PC-9 (cell line): ENCODE measurements at regions not wholly inside any gene's neighbourhood (a gene's known extent, or its start where the extent isn't known, plus 50 kb on each side); places are given as distances from the start of the nearest gene placed in this dataset.

Experiments used
- BruUV-seq: library from RNA; stranded (reverse); fragments of 400-500 nt; replicated peaks from 2 replicates; lab custom pipeline; 2021; lab: Mats Ljungman, UMichigan
- CTCF ChIA-PET: fragments of 300-600 bp; sonication (Branson Sonifier 250); formaldehyde crosslinking; loops from one replicate; lab custom pipeline; 2022; ENCODE audit warnings: antibody characterized with exemption; lab: Charles Lee
- POLR2A ChIA-PET: fragments of 300-600 bp; sonication (Branson Sonifier 250); formaldehyde crosslinking; loops from one replicate; lab custom pipeline; 2022; ENCODE audit warnings: antibody characterized with exemption; ENCODE audit not compliant: unreplicated experiment; lab: Charles Lee
- DNase-seq, 2 experiments: peaks; one replicate each; pipeline versions ENCODE4 v3.0.0 to v3.0.0-alpha.2; 2015 to 2022; ENCODE audit warnings: mixed read lengths in 1 of 2
- H2AFZ ChIP-seq: fragments of 200-600 bp; sonication (generic); 2 replicates; pipeline ENCODE4 v1.8.1; 2017; ENCODE audit warnings: antibody characterized with exemption
- H3F3A ChIP-seq: fragments of 200-600 bp; sonication (generic); 2 replicates; pipeline ENCODE4 v1.8.1; 2017; ENCODE audit warnings: antibody characterized with exemption, mild to moderate bottlenecking, low read depth; ENCODE audit not compliant: insufficient read depth
- H3K27ac ChIP-seq: fragments of 200-600 bp; sonication (generic); 2 replicates; pipeline ENCODE4 v1.6.1; 2016; ENCODE audit warnings: mixed run types
- H3K27me3 ChIP-seq: fragments of 200-600 bp; sonication (generic); 2 replicates; pipeline ENCODE4 v1.6.1; 2016; ENCODE audit warnings: low read depth, mixed run types; ENCODE audit not compliant: insufficient read depth
- H3K36me3 ChIP-seq: fragments of 200-600 bp; sonication (generic); 2 replicates; pipeline ENCODE4 v1.6.1; 2016; ENCODE audit warnings: low read depth, mixed run types
- H3K4me1 ChIP-seq: fragments of 200-600 bp; sonication (generic); replicated peaks from 2 replicates; pipeline ENCODE4 v1.6.1; 2016; ENCODE audit warnings: mixed run types; ENCODE audit not compliant: insufficient read depth
- H3K4me2 ChIP-seq: fragments of 200-600 bp; sonication (generic); 2 replicates; pipeline ENCODE4 v1.6.1; 2017; ENCODE audit warnings: mixed run types
- H3K4me3 ChIP-seq: fragments of 200-600 bp; sonication (generic); 2 replicates; pipeline ENCODE4 v1.6.1; 2016; ENCODE audit warnings: mixed run types
- H3K79me2 ChIP-seq: fragments of 200-600 bp; sonication (generic); 2 replicates; pipeline ENCODE4 v1.6.1; 2017; ENCODE audit warnings: low read depth, mixed run types
- H3K9me2 ChIP-seq: fragments of 200-600 bp; sonication (generic); 2 replicates; pipeline ENCODE4 v1.8.1; 2017; ENCODE audit warnings: mild to moderate bottlenecking; ENCODE audit not compliant: insufficient read depth
- H3K9me3 ChIP-seq: fragments of 200-600 bp; sonication (generic); 2 replicates; pipeline ENCODE4 v1.8.1; 2016; ENCODE audit warnings: low read depth; ENCODE audit not compliant: insufficient read depth
- H4K20me1 ChIP-seq: fragments of 200-600 bp; sonication (generic); 2 replicates; pipeline ENCODE4 v1.8.1; 2017; ENCODE audit not compliant: insufficient read depth
- CTCF ChIP-seq: fragments of 200-600 bp; sonication (generic); conservative IDR thresholded peaks from 2 replicates; pipeline ENCODE4 v1.6.1; 2017; ENCODE audit warnings: mixed run types, antibody characterized with exemption, mild to moderate bottlenecking, moderate library complexity
- EZH2 ChIP-seq: fragments of 200-600 bp; sonication (generic); IDR thresholded peaks from 2 replicates; pipeline ENCODE4 v1.8.0; 2017; ENCODE audit warnings: antibody characterized with exemption, low read depth
- intact Hi-C: fragments of 100-400 bp; cut with micrococcal nuclease; formaldehyde crosslinking; loops from one replicate; pipeline ENCODE4 v1.10.0; 2022; ENCODE audit not compliant: unreplicated experiment

DNA sequence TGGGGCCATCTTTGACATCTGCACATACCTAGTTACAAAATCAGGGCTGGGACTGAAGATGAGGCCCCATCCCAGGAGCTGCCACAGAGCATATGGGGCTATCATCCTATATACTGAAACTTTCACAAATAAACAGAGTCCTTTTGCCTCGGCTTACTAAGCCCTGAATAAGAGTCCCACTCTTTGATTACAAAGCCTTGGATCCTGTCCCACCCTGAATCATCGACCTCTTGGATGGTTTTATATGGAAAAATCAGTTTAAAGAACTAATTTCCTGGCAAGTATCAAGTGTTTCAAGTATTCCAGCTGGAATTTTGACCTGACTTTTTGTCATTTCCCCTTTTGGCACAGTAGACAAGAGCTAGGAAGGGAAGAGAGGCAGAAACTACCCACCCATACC, 331.3 kb upstream of the FRG2C start:
- ChIA-PET CTCF (no interaction called here), POLR2A (no interaction called here)
- H3F3A ChIP-seq: no peaks in the 10 kb centered on the region
- no peak overlapping the region for H3K4me2 ChIP-seq
- no peaks in the 10 kb centered on the region for H3K36me3 ChIP-seq
- TF ChIP-seq EZH2: no peak
- TF ChIP-seq CTCF: no peak
- H4K20me1 ChIP-seq: no peaks in the 10 kb centered on the region
- no peaks in the 10 kb centered on the region for H3K9me3 ChIP-seq
- H2AFZ ChIP-seq: no peak overlapping the region
- H3K27me3 ChIP-seq: peaks cover 49% of the 10 kb centered on the region
- no peak for DNase-seq
- H3K4me3 ChIP-seq: no peak overlapping the region
- H3K4me1 ChIP-seq: no peaks in the 10 kb centered on the region
- no peaks in the 10 kb centered on the region for H3K9me2 ChIP-seq
- no peak overlapping the region for H3K27ac ChIP-seq
- no TSS peak for BruUV-seq
- H3K79me2 ChIP-seq: no peaks in the 10 kb centered on the region
- intact Hi-C loops: no loop called here

DNA sequence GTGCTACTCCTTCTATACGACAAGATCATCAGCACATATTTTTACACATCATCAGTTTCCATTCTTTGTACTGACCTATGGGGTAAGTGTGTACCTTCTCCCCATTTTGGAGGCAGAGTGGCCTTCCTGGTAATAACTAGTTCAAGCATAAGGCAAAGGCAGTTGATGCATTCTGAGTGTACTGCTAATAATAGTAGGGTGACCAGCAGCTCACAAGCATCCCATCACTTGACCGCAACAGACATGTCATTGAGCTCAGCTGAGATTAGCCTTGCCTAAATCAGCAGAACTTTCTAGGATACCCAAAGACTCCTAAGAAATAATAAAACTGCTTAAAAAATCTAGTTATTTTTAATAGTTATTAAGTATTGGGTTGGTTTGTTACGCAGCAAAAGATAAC, 329.8 kb upstream of the FRG2C start:
- Histone ChIP-seq H3K4me1 (no peaks in the 10 kb centered on the region), H4K20me1 (no peaks in the 10 kb centered on the region), H3K9me2 (no peaks in the 10 kb centered on the region), H3K36me3 (no peaks in the 10 kb centered on the region), H3K4me3 (no peak overlapping the region), H3K4me2 (no peak overlapping the region), H2AFZ (no peak overlapping the region), H3K27me3 (peaks cover 50% of the 10 kb centered on the region), H3K27ac (no peak overlapping the region), H3F3A (no peaks in the 10 kb centered on the region), H3K79me2 (no peaks in the 10 kb centered on the region), H3K9me3 (no peaks in the 10 kb centered on the region)
- intact Hi-C loops: no loop called here
- no peak for DNase-seq
- TF ChIP-seq EZH2 (no peak), CTCF (no peak)
- CTCF ChIA-PET: no interaction called here
- POLR2A ChIA-PET: no interaction called here
- no TSS peak for BruUV-seq

- Histone ChIP-seq H3K9me2 (no peaks in the 10 kb centered on the region), H3K9me3 (no peaks in the 10 kb centered on the region), H3K27ac (no peak overlapping the region), H3K4me2 (no peak overlapping the region), H3K4me3 (no peak overlapping the region), H3K4me1 (no peaks in the 10 kb centered on the region), H2AFZ (no peak overlapping the region), H4K20me1 (no peaks in the 10 kb centered on the region), H3K27me3 (peaks cover 67% of the 10 kb centered on the region), H3F3A (no peaks in the 10 kb centered on the region), H3K36me3 (no peaks in the 10 kb centered on the region), H3K79me2 (no peaks in the 10 kb centered on the region)
- ChIA-PET CTCF (no interaction called here), POLR2A (no interaction called here)
- intact Hi-C loops: no loop called here
- BruUV-seq: no TSS peak
- TF ChIP-seq EZH2: no peak
- no peak for DNase-seq
Observed at GRCh38 chr3:75337226-75337900, 326.8 kb upstream of the FRG2C start.

GRCh38 chr3:75338342-75338741, 325.8 kb upstream of the FRG2C start:
- Histone ChIP-seq H3K79me2 (no peaks in the 10 kb centered on the region), H3K4me2 (no peak overlapping the region), H3K27me3 (peaks cover 68% of the 10 kb centered on the region), H3K9me3 (no peaks in the 10 kb centered on the region), H3K4me3 (no peak overlapping the region), H2AFZ (no peak overlapping the region), H4K20me1 (no peaks in the 10 kb centered on the region), H3F3A (no peaks in the 10 kb centered on the region), H3K9me2 (no peaks in the 10 kb centered on the region), H3K4me1 (no peaks in the 10 kb centered on the region), H3K27ac (no peak overlapping the region), H3K36me3 (no peaks in the 10 kb centered on the region)
- ChIA-PET CTCF (no interaction called here), POLR2A (no interaction called here)
- DNase-seq: no peak
- no TSS peak for BruUV-seq
- intact Hi-C loops: no loop called here
- no peak for TF ChIP-seq CTCF
- TF ChIP-seq EZH2: no peak
